ENCODE measurements at regions not wholly inside any gene's neighbourhood (a gene's known extent, or its start where the extent isn't known, plus 50 kb on each side); places are given as distances from the start of the nearest gene placed in this dataset.

DNA sequence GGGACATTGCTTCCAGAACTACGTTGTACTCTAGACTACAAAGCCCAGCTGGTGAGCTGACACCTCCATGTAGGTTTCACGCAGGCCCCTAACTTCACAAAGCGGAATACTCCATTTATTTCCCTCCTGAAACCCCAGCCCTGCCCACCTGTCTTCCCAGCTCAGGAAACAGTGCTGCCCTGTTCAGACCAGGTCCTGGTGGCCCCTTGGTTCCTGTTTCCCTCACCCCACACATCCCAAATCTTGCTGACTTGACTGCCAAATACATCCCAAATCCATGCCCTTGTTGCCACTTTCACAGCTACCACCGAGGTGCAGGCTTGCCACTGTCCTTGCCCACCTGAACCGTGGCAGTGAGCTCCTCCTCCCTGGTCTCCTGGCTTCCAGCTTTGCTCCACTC, 113.1 kb upstream of the PTPN1 start:
- H3K4me1 ChIP-seq = no peaks in the 10 kb centered on the region
- no peak overlapping the region for H3K4me2 ChIP-seq (ENCODE audit: low read length)
- H3K9ac ChIP-seq = no peak overlapping the region
- no peak overlapping the region for H3K27ac ChIP-seq
- no peaks in the 10 kb centered on the region for H3K79me2 ChIP-seq
- no peak overlapping the region for H3K4me3 ChIP-seq (ENCODE audit: low read depth, low read length)
- no peaks in the 10 kb centered on the region for H3K9me3 ChIP-seq (ENCODE audit: control insufficient read depth, low read length)
- no peaks in the 10 kb centered on the region for H3K27me3 ChIP-seq (ENCODE audit: control insufficient read depth, insufficient read depth, low read length)
- no peaks in the 10 kb centered on the region for H3K36me3 ChIP-seq (ENCODE audit: control insufficient read depth, insufficient read depth, low read length)
- H2AFZ ChIP-seq = no peak overlapping the region
- TF ChIP-seq, protein P1, sequence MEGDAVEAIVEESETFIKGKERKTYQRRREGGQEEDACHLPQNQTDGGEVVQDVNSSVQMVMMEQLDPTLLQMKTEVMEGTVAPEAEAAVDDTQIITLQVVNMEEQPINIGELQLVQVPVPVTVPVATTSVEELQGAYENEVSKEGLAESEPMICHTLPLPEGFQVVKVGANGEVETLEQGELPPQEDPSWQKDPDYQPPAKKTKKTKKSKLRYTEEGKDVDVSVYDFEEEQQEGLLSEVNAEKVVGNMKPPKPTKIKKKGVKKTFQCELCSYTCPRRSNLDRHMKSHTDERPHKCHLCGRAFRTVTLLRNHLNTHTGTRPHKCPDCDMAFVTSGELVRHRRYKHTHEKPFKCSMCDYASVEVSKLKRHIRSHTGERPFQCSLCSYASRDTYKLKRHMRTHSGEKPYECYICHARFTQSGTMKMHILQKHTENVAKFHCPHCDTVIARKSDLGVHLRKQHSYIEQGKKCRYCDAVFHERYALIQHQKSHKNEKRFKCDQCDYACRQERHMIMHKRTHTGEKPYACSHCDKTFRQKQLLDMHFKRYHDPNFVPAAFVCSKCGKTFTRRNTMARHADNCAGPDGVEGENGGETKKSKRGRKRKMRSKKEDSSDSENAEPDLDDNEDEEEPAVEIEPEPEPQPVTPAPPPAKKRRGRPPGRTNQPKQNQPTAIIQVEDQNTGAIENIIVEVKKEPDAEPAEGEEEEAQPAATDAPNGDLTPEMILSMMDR (IDR thresholded peaks at IDR 0.05) = no peak

- Histone ChIP-seq H3K27ac (no peak overlapping the region), H3K4me3 (ENCODE audit: low read depth, low read length) (no peak overlapping the region), H3K27me3 (ENCODE audit: control insufficient read depth, insufficient read depth, low read length) (no peaks in the 10 kb centered on the region), H3K79me2 (no peaks in the 10 kb centered on the region), H3K36me3 (ENCODE audit: control insufficient read depth, insufficient read depth, low read length) (no peaks in the 10 kb centered on the region), H3K9me3 (ENCODE audit: control insufficient read depth, low read length) (no peaks in the 10 kb centered on the region), H3K4me1 (no peaks in the 10 kb centered on the region), H3K4me2 (ENCODE audit: low read length) (no peak overlapping the region), H2AFZ (no peak overlapping the region), H3K9ac (no peak overlapping the region)
- TF ChIP-seq, protein P1 (IDR thresholded peaks at IDR 0.05) = no peak
Measured at GRCh38 chr20:50398064-50398463, 112.1 kb upstream of the PTPN1 start.

DNA sequence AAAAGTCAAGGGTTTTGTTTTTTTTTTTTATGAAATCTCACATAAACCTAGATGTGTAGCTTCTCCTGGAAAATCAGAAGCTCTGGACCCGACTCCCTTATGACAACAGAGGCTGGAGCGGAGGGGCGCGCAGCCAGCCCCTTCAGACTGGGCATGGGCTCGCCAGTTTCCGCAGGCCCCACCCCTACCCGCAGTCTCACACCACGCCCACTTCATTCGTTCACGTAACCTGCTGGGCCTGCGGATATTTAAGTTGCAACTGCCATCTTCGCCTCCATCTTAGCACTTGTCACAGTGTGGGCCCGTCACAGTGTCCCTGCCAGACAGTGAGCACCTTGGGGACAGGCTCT, 111.7 kb upstream of the PTPN1 start:
- Histone ChIP-seq H3K79me2 (no peaks in the 10 kb centered on the region), H3K27ac (no peak overlapping the region), H3K27me3 (ENCODE audit: control insufficient read depth, insufficient read depth, low read length) (no peaks in the 10 kb centered on the region), H3K4me3 (ENCODE audit: low read depth, low read length) (no peak overlapping the region), H3K4me1 (no peaks in the 10 kb centered on the region), H2AFZ (no peak overlapping the region), H3K36me3 (ENCODE audit: control insufficient read depth, insufficient read depth, low read length) (no peaks in the 10 kb centered on the region), H3K9me3 (ENCODE audit: control insufficient read depth, low read length) (no peaks in the 10 kb centered on the region), H3K9ac (no peak overlapping the region), H3K4me2 (ENCODE audit: low read length) (no peak overlapping the region)
- TF ChIP-seq, protein P1 (IDR thresholded peaks at IDR 0.05) = no peak

- Histone ChIP-seq H3K36me3 (ENCODE audit: control insufficient read depth, insufficient read depth, low read length) (no peaks in the 10 kb centered on the region), H3K4me3 (ENCODE audit: low read depth, low read length) (no peak overlapping the region), H3K79me2 (no peaks in the 10 kb centered on the region), H2AFZ (no peak overlapping the region), H3K9me3 (ENCODE audit: control insufficient read depth, low read length) (no peaks in the 10 kb centered on the region), H3K27ac (no peak overlapping the region), H3K9ac (no peak overlapping the region), H3K4me1 (peaks cover 2% of the 10 kb centered on the region), H3K27me3 (ENCODE audit: control insufficient read depth, insufficient read depth, low read length) (no peaks in the 10 kb centered on the region), H3K4me2 (ENCODE audit: low read length) (no peak overlapping the region)
- TF ChIP-seq, protein P1 (IDR thresholded peaks at IDR 0.05) = no peak
Measured at GRCh38 chr20:50398821-50399554, 111.2 kb upstream of the PTPN1 start.

- Histone ChIP-seq H3K9ac (no peak overlapping the region), H3K27ac (no peak overlapping the region), H3K4me3 (ENCODE audit: low read depth, low read length) (no peak overlapping the region), H2AFZ (no peak overlapping the region), H3K36me3 (ENCODE audit: control insufficient read depth, insufficient read depth, low read length) (no peaks in the 10 kb centered on the region), H3K27me3 (ENCODE audit: control insufficient read depth, insufficient read depth, low read length) (no peaks in the 10 kb centered on the region), H3K79me2 (no peaks in the 10 kb centered on the region), H3K4me1 (peaks cover 4% of the 10 kb centered on the region), H3K9me3 (ENCODE audit: control insufficient read depth, low read length) (no peaks in the 10 kb centered on the region), H3K4me2 (ENCODE audit: low read length) (no peak overlapping the region)
- TF ChIP-seq, protein P1 (IDR thresholded peaks at IDR 0.05) = no peak
Measured at GRCh38 chr20:50399555-50399916, 110.6 kb upstream of the PTPN1 start.

Data from parathyroid adenoma (tissue), 2 donors.